ENCODE measurements at regions not wholly inside any gene's neighbourhood (a gene's known extent, or its start where the extent isn't known, plus 50 kb on each side); places are given as distances from the start of the nearest gene placed in this dataset.
"Not testable (repeated sequence)": the region's sequence is repeated elsewhere in the genome, so short reads cannot be mapped to it uniquely, and the experiment has no call there.

DNA sequence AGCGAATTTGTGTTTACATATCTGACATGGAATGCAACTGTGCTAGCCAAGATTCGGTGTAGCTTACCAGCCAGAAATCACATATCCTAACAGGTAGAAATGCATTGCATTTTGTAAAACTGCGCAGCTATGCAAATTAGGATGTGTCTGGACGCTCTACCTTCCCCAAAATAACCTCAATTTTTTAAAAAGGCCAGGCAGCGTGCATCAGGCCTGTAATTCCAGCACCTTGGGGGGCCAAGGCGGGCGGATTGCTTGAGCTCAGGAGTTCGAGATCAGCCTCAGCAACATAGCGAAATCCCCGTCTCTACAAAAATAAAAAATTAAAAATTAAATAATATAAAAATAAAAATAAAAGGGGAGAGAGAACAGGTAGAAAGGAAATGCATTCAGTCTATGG lies 305.0 kb downstream of the TYW1 start:
- no peak for DNase-seq

DNA sequence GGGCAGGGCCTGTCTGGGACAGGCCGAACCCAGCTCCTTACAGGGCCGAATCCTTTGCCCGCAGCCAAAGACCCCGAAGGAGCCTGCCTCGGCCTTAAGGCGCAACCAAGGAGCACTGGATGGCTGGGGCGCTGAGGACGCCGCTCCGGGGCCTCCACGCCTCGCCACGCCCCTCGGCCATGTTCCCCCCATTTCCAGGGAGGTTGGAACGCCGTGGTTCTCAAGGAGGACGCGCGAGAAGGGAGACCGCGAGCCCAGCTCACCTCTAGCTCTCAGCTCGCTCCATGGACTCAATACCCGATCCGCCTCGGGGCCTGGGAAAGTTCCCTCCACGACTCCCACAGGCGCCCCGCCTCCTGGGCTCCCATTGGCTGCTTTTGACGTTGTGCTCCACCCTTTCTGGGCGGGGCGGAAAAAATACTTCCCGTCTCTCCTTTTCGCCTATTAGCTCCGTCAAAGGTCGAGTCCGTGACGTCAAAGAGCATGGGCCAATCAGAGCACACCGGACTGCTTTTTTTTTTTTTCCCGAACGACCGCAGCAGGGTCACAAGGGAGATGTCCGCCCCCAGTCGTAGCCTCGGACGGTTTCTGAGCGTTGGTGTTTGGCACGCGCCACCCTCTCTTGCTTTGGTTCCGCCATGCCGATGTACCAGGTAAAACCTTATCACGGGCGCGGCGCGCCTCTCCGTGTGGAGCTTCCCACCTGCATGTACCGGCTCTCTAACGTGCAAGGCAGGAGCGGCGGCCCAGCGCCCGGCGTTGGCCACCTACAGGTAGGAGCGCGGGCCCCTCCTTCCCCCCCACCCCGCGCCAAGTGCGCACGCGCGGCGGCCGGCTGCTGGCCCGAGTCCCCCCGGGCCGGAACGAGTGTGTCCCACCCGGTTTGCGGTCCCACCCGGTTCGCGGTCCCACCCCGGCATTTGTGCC lies 305.7 kb downstream of the TYW1 start:
- peak; percentile 97 to 98 for DNase-seq

DNA sequence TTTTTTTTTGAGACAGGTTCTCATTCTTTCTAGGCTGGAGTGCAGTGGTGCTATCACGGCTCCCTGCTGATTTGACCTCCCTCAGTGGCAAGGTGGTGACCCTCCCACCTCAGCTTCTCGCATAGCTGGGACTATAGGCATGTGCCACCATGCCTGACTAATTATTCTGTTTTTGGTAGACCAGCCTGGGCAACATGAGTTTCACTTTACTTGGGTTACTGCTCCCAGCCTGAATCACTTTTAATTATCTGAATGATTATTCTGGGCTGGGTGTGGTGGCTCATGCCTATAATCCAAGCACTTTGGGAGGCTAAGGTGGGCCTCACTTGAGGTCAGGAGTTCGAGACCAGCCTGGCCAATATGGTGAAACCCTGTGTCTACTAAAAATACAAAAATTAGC lies 308.2 kb downstream of the TYW1 start:
- not testable (repeated sequence) for DNase-seq

DNA sequence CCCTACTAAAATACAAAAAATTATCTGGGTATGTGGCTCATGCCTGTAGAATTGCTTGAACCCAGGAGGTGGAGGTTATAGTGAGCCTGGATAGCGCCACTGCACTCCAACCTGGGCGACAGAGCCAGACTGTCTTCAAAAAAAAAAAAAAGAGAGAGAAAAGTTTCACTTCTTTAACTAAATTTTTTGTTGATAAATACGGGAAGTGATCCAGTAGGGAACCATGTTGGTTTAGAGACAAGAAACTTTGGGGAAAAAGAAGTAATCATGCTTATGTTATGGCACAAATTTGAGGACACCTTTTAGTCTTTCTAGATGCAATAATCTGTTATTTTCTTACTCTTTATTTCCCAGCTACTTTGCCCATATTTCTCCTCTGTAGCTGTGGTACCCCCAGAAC lies 309.7 kb downstream of the TYW1 start:
- no peak for DNase-seq

DNA sequence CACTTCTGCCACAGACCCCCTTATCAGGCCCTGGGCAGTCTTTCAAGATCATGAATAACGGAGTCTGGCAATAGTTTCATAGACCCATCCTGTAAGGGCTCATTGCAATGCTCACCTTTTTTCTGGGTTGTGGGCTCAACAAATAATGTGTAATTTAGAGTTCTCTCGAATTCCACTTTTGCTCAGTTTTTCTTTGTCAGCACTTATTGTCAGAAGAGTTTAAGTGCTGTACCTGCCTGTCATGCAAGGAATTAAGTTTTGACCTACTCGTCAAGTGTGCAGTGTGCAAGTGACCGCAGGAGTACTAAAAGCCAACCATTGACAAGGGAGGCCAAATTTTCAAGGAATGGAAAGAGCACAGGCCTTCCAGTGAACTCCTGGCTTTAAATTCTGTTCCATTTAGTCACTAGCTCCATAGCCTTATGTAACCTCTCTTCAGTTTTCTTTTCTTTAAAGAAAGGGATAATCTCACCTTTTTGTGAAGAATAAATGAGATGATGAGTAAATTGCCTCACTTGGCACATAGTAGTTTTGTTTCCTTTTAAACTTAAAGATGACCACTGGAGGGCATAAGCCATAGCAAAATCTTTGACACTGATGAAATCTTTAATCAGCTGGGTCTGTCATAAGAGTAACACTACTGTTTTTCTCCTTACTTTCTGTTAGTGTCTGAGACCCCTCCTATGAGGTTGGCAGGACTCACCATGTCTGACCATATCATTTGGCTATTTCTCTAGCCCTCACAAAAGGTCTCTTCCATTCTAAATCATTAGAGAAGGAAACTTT lies 313.3 kb downstream of the TYW1 start:
- DNase-seq: no peak

DNA sequence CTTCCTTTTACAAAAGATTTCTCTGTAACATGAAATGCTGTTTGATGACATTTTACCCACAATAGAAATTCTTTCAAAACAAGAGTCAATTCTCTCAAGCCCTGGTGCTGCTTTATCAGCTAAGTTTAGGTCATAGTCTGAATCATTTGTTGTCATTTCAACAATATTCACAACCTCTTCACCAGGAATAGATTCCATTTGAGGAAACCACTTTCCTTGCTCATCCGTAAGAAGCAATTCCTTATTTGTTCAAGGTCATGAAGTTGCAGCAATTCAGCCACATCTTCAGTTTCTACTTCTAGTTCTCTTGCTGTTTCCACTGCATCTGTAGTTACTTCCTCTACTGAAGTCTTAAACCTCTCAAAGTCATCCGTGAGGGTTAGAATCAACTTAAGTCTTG lies 315.3 kb downstream of the TYW1 start:
- DNase-seq: no peak

DNA sequence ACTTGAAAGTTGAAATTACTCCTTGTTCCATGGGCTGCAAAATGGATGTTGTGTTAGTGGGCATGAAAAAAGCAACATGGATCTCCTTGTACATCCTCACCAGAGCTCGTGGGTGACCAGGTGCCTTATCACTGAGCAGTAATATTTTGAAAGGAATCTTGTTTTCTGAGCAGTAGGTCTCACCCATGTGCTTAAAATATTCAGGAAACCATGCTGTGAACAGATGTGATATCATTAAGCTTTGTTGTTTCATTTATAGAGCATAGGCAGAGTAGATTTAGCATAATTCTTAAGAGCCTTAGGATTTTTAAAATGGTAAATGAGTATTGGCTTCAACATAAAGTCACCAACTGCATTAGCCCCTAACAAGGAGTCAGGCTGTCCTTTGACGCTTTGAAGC lies 316.6 kb downstream of the TYW1 start:
- DNase-seq: no peak

DNA sequence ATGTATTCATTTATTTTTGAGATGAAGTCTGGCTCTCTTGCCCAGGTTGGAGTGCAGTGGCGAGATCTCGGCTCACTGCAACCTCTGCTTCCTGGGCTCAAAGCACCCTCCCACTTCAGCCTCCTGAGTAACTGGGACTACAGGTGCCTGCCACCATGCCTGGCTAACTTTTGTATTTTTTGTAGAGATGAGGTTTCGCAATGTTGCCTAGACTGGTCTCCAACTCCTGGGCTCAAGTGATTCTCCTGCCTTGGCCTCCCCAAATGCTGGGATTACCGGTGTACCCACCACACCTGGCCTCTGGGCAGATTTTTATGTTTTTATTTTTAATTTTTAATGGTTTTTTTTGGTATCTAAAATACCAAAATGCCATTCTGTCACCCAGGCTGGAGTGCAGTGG lies 320.3 kb downstream of the TYW1 start:
- DNase-seq: not testable (repeated sequence)

DNA sequence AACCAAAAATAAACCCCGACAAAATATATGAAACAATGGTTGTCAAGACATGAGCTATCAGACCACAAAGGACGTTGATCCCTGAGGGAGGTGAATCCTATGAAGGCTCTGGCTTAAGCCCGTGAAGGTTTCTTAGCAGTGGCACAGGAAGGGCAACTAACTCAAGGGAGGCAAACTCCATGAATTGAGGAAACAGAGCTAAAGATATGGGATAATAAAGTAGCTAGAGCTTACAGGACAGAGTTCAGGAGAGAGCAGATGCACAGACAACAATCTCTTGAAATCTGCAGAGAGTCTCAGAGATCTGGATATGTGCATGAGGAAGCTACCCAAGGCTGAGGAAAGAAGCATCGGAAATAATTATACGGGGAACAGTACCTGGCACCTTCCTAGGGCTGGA lies 331.6 kb downstream of the TYW1 start:
- DNase-seq: not testable (repeated sequence)

DNA sequence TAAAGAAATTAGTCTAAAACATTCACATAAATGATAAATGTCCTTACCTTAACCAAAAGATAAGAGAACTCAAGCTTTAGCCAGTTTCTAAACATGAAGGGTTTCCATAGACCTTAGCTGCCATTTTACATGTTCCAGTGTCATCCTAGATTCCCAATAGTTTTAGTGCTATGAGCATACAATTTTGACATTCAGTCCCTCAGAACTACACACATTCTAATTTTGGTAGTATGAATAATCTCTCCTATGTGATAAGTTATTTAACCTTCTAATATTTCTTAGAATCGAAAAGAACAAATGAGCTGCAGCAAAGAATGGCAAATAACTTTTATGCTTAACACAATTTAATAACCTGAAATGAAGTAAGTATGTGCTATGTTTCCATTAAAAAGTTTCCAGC lies 338.5 kb downstream of the TYW1 start:
- DNase-seq: not testable (repeated sequence)

DNA sequence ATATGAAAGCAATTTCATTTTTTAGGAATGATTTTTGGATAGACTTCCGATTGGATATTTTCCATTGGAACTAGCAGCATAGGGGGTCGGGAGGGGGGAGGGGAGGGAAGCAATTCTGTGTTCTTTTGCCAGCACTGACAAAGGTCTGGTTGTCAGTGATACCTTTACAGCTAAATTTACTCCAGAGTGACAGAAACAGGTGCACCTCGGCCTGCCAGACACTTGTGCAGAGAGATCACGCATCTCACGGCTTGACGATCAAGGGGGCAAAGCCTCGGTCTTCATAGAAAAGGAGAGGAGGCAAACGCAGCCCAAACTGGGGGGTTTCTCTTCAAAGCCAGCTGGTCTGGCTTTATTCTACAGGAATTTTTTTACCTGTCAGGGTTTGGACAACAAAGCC lies 339.0 kb downstream of the TYW1 start:
- not testable (repeated sequence) for DNase-seq

DNA sequence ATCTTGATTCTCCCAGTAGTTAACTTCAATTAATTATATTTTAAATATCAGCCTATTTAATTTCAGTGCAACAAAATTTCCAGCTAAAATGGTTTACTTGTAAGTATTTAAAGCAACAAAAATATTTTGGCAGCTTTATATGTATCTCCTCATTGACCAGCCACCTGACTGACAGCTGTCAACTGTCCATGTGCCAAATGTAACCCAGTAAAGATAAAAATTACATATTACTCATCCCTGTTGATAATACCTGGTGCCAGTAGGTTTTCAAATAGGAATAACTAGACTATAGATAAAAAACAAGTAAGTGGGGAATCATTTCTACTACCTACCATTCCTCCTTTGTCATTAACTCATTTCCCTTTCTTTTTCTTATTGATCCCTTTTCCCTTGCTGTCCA lies 341.9 kb downstream of the TYW1 start:
- not testable (repeated sequence) for DNase-seq

DNA sequence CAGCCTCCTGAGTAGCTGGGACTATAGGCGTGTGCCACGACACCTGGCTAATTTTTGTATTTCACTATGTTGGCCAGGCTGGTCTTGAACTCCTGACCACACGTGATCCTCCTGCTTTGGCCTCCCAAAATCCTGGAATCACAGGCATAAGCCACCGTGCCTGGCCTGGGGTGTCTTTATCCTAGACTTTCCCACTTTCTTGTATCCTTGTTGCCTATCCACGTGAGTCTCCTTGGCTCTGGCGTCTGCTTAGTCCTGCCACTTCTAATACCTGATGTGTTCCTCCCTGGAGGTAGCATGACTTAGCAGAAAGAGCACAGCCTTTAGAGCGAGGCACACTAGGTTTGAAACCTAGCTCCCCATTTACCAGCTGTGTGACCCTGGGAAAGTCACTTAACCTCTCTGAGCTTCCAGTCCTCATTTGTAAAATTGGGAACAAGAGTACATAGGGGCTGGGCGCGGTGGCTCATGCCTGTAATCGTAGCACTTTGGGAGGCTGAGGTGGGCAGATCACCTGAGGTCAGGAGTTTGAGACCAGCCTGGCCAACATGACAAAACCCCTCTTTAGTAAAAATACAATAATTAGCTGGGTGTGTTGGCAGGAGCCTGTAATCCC lies 344.6 kb downstream of the TYW1 start:
- DNase-seq: no peak

DNA sequence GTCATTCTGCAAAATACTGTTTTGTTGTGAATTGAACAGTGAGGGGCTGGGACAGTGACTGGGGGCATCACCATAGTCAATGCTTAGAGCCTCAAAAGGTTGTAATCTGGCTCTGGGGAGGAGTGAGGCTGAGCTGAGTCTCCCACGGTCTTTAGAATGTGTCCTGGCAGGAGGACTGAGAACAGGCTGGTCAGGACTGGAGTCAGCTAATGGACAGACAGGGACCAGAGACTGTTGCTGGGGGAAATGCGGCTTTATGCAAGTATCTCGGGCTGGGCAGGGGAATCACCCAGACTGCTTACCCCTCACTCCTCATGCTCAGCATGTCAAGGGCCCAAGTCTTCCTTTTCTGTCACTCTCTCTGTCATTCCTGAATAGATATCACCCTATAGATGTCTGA lies 346.5 kb downstream of the TYW1 start:
- no peak for DNase-seq

DNA sequence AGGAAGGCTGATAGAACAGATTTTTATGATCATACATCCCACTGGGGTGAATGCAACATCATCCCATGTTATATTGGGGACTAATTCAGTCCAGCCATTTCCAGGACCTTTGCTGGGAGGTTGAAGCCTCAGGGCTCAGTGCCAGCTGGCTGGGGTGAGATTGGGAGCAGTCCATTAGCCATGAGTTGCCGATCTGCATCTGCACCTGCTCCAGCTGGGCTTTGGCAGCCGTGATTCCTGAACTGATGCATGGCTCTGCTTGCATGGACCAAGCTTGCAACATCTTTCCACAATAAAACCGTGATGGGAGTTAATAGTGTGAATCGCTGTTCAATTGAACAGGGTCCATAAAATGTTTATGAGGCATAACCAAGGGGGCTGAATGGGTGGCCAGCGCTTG lies 346.9 kb downstream of the TYW1 start:
- no peak for DNase-seq

DNA sequence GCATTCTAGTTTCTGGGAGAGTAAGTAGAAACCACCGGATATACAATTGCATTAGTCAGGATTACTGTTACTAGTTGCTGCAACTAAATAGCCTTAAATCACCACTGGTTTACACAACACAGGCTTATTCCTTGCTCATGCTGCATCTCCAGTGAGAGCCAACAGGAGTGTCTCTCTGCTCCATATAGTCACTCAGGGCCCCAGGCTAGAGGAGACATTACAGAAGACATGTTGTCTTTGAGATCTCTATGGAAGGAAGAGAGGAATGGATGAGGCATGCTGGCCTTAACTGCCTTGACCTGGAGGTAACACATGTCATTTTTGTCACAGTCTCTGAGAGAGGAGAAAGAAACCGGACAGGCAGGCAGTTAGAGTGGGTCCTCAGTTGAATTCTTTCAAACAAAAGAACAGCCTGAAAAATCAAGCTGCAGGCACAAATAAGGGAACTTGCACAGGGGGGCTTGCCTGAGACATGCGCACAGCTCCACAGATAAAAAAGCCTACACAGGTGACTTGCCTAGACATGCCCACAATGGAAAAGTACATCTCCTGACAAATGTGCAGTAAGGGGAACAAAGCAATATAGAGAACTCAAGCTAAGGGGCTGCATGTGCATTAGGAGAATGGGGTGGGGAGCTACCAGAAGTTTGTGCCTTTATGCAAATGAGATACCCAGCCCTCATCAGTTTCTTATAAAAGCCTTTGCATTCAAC lies 348.0 kb downstream of the TYW1 start:
- no peak for DNase-seq

DNA sequence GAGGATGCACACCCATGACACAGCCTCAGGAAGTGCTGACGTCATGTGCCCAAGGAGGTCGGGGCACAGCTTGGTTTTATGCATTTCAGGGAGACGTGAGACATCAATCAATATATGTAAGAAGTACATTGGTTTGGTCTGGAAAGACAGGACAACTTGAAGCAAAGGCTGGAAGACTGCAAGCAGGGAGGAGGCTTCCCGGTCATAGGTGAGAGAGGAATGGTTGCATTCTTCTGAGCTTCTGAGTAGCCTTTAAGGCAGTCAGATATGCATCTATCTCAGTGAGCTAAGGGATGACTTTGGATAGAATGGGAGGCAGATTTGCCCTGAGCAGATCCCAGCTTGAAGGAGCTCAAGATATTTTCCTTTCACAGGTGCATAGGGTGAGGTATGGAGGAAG lies 349.5 kb downstream of the TYW1 start:
- no peak for DNase-seq

DNA sequence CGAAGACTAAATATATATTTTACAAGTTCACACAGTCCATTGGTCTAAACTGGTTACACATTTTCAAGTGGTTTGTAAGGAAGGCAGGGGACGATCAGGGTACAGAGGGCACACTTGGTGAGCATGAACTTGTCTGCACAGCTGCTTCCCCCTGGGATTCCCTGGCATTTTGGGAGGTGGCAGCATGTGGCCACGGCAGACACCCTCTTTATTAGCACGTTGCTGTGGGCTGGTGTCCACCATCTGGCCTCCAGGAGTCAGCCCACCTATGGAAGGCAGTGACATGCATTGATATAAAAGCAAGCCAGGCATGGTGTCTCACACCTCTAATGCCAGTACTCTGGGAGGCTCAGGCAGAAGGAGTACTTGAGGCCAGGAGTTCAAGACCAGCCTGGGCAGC lies 350.2 kb downstream of the TYW1 start:
- no peak for DNase-seq

DNA sequence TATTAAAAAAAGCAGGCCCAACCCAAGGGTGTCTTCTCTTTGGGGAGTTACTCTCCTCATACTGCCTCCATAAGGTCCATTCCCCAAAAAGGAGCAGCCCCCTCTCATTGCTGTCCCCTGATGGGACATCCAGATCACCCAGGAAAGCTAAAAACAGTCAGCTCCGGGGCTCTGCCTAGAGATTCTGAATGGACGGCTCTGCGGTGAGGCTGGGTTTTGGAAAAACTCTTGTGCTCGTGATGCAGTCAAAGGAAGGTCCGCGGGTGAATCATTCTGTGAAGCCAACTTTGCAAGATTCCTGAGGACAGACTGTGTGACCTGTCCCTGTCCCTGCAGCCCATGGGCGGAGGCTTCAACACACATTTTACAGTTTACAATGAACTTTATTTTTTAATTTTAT lies 351.5 kb downstream of the TYW1 start:
- no peak for DNase-seq

DNA sequence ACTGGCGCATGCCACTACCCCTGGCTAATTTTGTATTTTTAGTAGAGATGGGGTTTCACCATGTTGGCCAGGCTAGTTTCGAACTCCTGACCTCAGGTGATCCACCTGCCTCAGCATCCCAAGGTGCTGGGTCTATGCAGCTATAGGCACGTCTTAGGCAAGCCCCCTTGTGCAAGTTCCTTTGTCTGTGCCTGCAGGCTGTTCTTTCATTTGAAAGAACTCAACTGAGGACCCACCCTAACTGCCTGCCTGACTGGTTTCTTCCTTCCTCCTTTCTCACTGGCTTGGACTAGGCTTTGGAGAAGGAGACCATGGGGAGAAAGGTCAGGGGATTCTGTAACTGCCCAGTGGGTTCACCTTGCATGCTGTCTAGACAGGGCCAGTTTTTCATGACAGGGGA lies 361.0 kb downstream of the TYW1 start:
- not testable (repeated sequence) for DNase-seq

DNA sequence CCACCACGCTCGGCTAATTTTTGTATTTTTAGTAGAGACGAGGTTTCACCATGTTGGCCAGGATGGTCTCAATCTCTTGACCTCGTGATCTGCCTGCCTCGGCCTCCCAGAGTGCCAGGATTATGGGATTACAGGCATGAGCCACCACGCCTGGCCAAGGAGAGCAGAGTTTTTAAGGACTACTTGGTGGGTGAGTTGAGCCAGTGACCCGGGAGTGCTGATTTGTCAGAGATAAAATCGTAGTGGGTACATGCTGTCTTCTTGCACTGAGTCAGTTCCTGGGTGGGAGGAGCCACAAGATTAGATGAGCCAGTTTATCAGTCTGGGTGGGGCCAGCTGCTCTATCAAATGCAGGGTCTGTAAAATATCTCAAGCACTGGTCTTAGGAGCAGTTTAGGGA lies 361.7 kb downstream of the TYW1 start:
- DNase-seq: not testable (repeated sequence)

DNA sequence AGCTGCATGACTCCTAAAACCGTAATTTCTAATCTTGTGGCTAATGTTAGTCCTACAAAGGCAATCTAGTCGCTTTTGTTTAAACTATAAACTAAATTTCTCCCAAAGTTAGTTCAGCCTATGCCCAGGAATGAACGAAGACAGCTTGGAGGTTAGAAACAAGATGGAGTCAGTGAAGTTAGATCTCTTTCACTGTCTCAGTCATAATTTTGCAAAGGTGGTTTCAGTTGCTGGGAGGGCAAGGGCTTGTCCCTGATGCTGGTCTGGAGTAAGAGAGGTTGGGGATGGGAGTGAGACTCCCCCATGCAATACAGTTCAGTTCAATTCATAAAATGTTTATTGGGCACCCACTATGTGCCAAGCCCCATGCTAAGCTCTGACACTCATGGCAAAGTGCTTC lies 362.1 kb downstream of the TYW1 start:
- not testable (repeated sequence) for DNase-seq

DNA sequence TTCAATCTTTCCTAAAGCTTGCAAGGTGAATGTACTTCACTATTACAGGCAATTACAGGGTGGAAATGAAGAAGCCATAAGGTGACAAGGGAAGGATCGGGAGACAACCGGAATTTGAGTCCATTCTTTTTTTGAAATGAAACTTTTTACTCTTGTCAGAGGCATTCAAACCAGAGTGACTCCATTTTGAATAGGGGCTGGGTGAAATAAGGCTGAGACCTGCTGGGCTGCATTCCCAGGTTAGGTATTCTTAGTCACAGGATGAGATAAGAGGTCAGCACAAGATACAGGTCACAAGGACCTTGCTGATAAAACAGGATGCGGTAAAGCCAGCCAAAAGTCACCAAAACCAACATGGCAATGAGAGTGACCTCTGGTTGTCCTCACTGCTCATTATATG lies 363.3 kb downstream of the TYW1 start:
- DNase-seq: no peak

All from CD4-positive, alpha-beta T cell treated with Interleukin-1 beta for 1 hour (primary cell).